DOHH2 (cell line): ENCODE measurements at regions not wholly inside any gene's neighbourhood (a gene's known extent, or its start where the extent isn't known, plus 50 kb on each side); places are given as distances from the start of the nearest gene placed in this dataset.

Experiments used
- CTCF ChIP-seq: fragments of 200-600 bp; sonication (generic); IDR thresholded peaks from one replicate; pipeline ENCODE4 v1.5.1; 2014; ENCODE audit warnings: antibody characterized with exemption, mild to moderate bottlenecking, low read depth, low read length; ENCODE audit not compliant: poor library complexity, severe bottlenecking
- EZH2phosphoT487 ChIP-seq: fragments of 200-600 bp; sonication (generic); IDR thresholded peaks from 2 replicates; pipeline ENCODE4 v1.6.1; 2017; ENCODE audit warnings: borderline replicate concordance, mild to moderate bottlenecking, antibody characterized with exemption, low read length, moderate library complexity, mixed read lengths

- no peak for TF ChIP-seq CTCF
- TF ChIP-seq EZH2phosphoT487 = no peak
These were observed 167.5 kb upstream of the ZC3H12A start for GRCh38 chr1:37306871-37307270.
